Ureter (tissue), 1 donor: ENCODE measurements at regions not wholly inside any gene's neighbourhood (a gene's known extent, or its start where the extent isn't known, plus 50 kb on each side); places are given as distances from the start of the nearest gene placed in this dataset.

Source experiments
- DNase-seq: peaks from one replicate; pipeline ENCODE4 v3.0.0-alpha.2; 2020; ENCODE audit warnings: low spot score
- donor health status: DM: yes; HTN: yes; CAD: no.

- no peak for DNase-seq
Observed at GRCh38 chr6:66481216-66481615, 774.2 kb upstream of the EYS start.

- DNase-seq, result no peak
Observed at GRCh38 chr6:66478705-66479104, 771.7 kb upstream of the EYS start.

- no peak for DNase-seq
Observed at GRCh38 chr6:66435321-66435720, 728.3 kb upstream of the EYS start.

- no peak for DNase-seq
Observed at GRCh38 chr6:66429210-66429609, 722.2 kb upstream of the EYS start.

- no peak for DNase-seq
Observed at GRCh38 chr6:66423047-66423446, 716.0 kb upstream of the EYS start.

- DNase-seq, result no peak
Observed at GRCh38 chr6:66421570-66421969, 714.5 kb upstream of the EYS start.

GRCh38 chr6:66418906-66419305 is 711.9 kb upstream of the EYS start:
- DNase-seq, result no peak

- DNase-seq, result no peak
Observed at GRCh38 chr6:66403966-66404365, 696.9 kb upstream of the EYS start.

GRCh38 chr6:66402873-66403272 is 695.8 kb upstream of the EYS start:
- no peak for DNase-seq

- DNase-seq, result no peak
Observed at GRCh38 chr6:66396549-66396948, 689.5 kb upstream of the EYS start.

GRCh38 chr6:66396145-66396544 is 689.1 kb upstream of the EYS start:
- DNase-seq, result no peak

- no peak for DNase-seq
Observed at GRCh38 chr6:66390393-66390792, 683.4 kb upstream of the EYS start.

GRCh38 chr6:66376001-66376400 is 669.0 kb upstream of the EYS start:
- DNase-seq, result no peak

GRCh38 chr6:66369407-66369806 is 662.4 kb upstream of the EYS start:
- DNase-seq, result no peak

GRCh38 chr6:66362888-66363287 is 655.9 kb upstream of the EYS start:
- no peak for DNase-seq

GRCh38 chr6:66361886-66362285 is 654.9 kb upstream of the EYS start:
- DNase-seq, result no peak

- no peak for DNase-seq
Observed at GRCh38 chr6:66357781-66358180, 650.8 kb upstream of the EYS start.

- no peak for DNase-seq
Observed at GRCh38 chr6:66355471-66355870, 648.4 kb upstream of the EYS start.

GRCh38 chr6:66344796-66345195 is 637.8 kb upstream of the EYS start:
- DNase-seq, result no peak

GRCh38 chr6:66340736-66341135 is 633.7 kb upstream of the EYS start:
- no peak for DNase-seq

GRCh38 chr6:66336176-66336575 is 629.1 kb upstream of the EYS start:
- no peak for DNase-seq

- DNase-seq, result no peak
Observed at GRCh38 chr6:66328200-66328599, 621.2 kb upstream of the EYS start.

GRCh38 chr6:66326228-66326627 is 619.2 kb upstream of the EYS start:
- DNase-seq, result no peak

GRCh38 chr6:66321017-66321416 is 614.0 kb upstream of the EYS start:
- no peak for DNase-seq

- no peak for DNase-seq
Observed at GRCh38 chr6:66307490-66307889, 600.5 kb upstream of the EYS start.
